Activated naive CD4-positive, alpha-beta T cell treated with anti-CD3 and anti-CD28 coated beads for 36 hours (primary cell): ENCODE measurements at regions not wholly inside any gene's neighbourhood (a gene's known extent, or its start where the extent isn't known, plus 50 kb on each side); places are given as distances from the start of the nearest gene placed in this dataset.
A peak's percentile ranks its signal among the peaks of the same experiment; 100 is the strongest.
"Not testable (repeated sequence)": the region's sequence is repeated elsewhere in the genome, so short reads cannot be mapped to it uniquely, and the experiment has no call there.

Experiments
- CTCF ChIA-PET: fragments of 350-600 bp; sonication (Branson Sonifier 250); formaldehyde crosslinking; loops from one replicate; lab custom pipeline; 2021; ENCODE audit warnings: antibody characterized with exemption; lab: Charles Lee
- DNase-seq: peaks from one replicate; pipeline ENCODE4 v3.0.0-alpha.2; 2020
- H3K27ac Mint-ChIP-seq: one replicate; pipeline ENCODE4 v1.8.0; 2021; ENCODE audit warnings: mild to moderate bottlenecking, mixed read lengths
- H3K27me3 Mint-ChIP-seq: one replicate; pipeline ENCODE4 v1.8.0; 2021; ENCODE audit warnings: low read depth, mixed read lengths
- H3K36me3 Mint-ChIP-seq: one replicate; pipeline ENCODE4 v1.8.0; 2021; ENCODE audit warnings: low read depth, mixed read lengths
- H3K4me1 Mint-ChIP-seq: one replicate; pipeline ENCODE4 v1.8.0; 2021; ENCODE audit warnings: low read depth, mixed read lengths
- H3K4me3 Mint-ChIP-seq: one replicate; pipeline ENCODE4 v1.8.0; 2021; ENCODE audit warnings: mild to moderate bottlenecking, moderate library complexity, mixed read lengths
- H3K9me3 Mint-ChIP-seq: one replicate; pipeline ENCODE4 v1.8.0; 2021; ENCODE audit warnings: mixed read lengths
- intact Hi-C: fragments of 100-400 bp; cut with micrococcal nuclease; formaldehyde crosslinking; loops from one replicate; pipeline ENCODE4 v1.15.1; 2023

- Mint-ChIP-seq H3K4me1 (peaks cover 6% of the 10 kb centered on the region), H3K27me3 (no peaks in the 10 kb centered on the region), H3K4me3 (no peak overlapping the region), H3K36me3 (peaks cover 3% of the 10 kb centered on the region), H3K27ac (no peak overlapping the region), H3K9me3 (peaks cover 20% of the 10 kb centered on the region)
- CTCF ChIA-PET, result interaction anchor here (1.5 kb wide), 1 partner anchor 35 kb away, joined by 3 read pairs; no protein-coding TSS in a partner anchor
- intact Hi-C loops, result no loop called here
- no peak for DNase-seq
These were observed 86.1 kb upstream of the EZR start for GRCh38 chr6:158905277-158905676.

GRCh38 chr6:158903801-158904200 is 84.6 kb upstream of the EZR start:
- DNase-seq, result no peak
- Mint-ChIP-seq H3K4me3 (no peak overlapping the region), H3K4me1 (no peaks in the 10 kb centered on the region), H3K36me3 (peaks cover 3% of the 10 kb centered on the region), H3K9me3 (peaks cover 20% of the 10 kb centered on the region), H3K27me3 (no peaks in the 10 kb centered on the region), H3K27ac (no peak overlapping the region)
- CTCF ChIA-PET, result interaction anchor here (0.6 to 1.4 kb wide), 2 partner anchors 14 to 555 kb away, joined by 3 read pairs; no protein-coding TSS in a partner anchor
- intact Hi-C loops, result no loop called here

DNA sequence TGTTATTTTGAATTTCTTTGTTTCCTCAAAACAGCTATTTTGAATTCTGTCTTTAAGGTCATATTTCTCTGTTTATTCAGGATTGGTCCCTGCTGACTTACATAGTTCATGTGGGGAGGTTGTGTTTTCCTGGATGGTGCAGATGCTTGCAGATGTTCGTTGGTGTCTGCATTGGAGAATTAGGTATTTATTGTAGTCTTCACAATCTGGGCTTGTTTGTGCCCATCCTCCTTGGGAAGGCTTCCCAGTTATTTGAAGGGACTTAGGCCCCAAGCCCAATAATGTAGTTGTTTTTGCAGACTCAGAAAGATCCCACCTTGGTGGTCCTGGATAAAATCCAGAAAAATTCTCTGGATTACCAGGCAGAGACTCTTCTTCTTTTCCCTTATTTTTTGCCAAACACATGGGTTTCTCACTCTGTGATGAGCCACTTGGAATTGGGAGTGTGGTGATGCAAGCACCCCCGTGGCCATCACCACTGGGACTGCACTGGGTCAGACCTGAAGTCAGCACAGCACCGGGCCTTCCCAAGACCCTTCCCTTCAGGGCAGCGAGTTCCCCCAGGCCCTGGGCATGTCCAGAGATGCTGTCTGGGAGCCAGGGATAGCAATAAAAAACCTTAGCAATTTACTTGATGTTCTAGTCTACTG is 81.6 kb upstream of the EZR start:
- no peaks in the 10 kb centered on the region for H3K4me1 Mint-ChIP-seq
- peaks cover 10% of the 10 kb centered on the region for H3K9me3 Mint-ChIP-seq
- H3K27ac Mint-ChIP-seq, result no peak overlapping the region
- H3K36me3 Mint-ChIP-seq, result peaks cover 1% of the 10 kb centered on the region
- H3K27me3 Mint-ChIP-seq, result no peaks in the 10 kb centered on the region
- intact Hi-C loops, result no loop called here
- CTCF ChIA-PET, result no interaction called here
- H3K4me3 Mint-ChIP-seq, result no peak overlapping the region
- DNase-seq, result no peak

DNA sequence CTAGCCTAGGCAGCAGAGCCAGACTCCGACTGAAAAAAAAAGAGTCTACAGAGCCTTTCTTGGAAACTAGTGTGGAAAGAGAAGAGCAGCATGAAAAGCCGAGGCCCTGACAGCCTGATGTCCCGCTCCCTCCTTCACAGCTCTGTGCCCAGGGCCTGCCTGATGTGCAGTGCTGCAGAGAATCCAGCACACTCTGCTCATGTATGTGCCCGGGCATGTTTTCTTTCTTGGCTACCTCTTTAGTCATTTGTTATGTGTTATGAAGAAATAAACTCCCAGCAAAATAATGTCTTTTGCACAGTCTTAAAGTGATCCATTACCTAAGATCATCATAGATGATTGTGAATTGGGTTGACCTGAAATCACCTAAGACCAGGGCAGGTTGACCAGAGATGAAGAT is 78.1 kb upstream of the EZR start:
- CTCF ChIA-PET, result no interaction called here
- Mint-ChIP-seq H3K4me3 (no peak overlapping the region), H3K9me3 (no peaks in the 10 kb centered on the region), H3K27me3 (no peaks in the 10 kb centered on the region), H3K36me3 (no peaks in the 10 kb centered on the region), H3K4me1 (no peaks in the 10 kb centered on the region), H3K27ac (no peak overlapping the region)
- DNase-seq, result no peak
- intact Hi-C loops, result no loop called here

DNA sequence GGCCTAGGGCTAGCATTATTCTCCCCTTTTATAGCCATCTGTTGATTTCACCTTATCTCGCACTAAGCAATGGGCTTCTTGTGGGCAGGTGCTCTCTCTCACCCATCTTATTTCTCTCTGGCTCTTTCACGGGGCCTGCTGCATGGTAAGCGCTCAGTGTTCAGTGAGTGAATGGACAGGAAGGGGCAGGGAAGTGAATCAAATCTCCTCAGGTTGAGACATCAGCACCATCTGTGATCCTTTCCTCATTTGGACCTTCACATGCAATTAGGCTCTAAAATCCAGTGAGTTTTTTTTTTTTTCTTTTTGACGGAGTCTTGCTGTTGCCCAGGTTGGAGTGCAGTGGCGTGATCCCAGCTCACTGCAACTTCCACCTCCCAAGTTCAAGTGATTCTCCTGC is 76.5 kb upstream of the EZR start:
- H3K27me3 Mint-ChIP-seq, result no peaks in the 10 kb centered on the region
- no peaks in the 10 kb centered on the region for H3K9me3 Mint-ChIP-seq
- no peaks in the 10 kb centered on the region for H3K4me1 Mint-ChIP-seq
- no peak overlapping the region for H3K4me3 Mint-ChIP-seq
- H3K36me3 Mint-ChIP-seq, result no peaks in the 10 kb centered on the region
- CTCF ChIA-PET, result interaction anchor here (1.0 to 1.3 kb wide), 2 partner anchors 46 to 102 kb away, joined by 3 read pairs; no protein-coding TSS in a partner anchor
- intact Hi-C loops, result no loop called here
- DNase-seq, result no peak
- H3K27ac Mint-ChIP-seq, result no peak overlapping the region

DNA sequence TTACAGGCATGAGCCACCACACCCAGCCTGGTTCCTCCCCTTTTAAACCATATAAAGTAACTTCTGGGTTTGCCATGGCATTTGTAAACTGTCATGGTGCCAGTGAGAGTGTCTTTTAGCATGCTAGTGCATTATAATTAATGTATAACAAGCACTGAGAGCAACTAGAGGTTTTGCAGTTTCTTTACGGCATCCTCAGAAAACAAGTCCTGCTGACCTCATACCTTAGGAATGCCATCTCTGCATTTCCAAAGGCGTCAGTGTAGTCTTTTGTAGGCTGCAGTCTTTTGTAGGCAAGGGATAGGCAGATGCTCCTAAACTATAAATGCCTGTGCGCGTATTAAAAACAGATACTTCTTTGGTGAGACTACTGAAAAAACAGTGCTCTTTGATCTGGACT is 75.0 kb upstream of the EZR start:
- H3K9me3 Mint-ChIP-seq, result no peaks in the 10 kb centered on the region
- intact Hi-C loops, result no loop called here
- CTCF ChIA-PET, result no interaction called here
- H3K27me3 Mint-ChIP-seq, result no peaks in the 10 kb centered on the region
- H3K27ac Mint-ChIP-seq, result no peak overlapping the region
- DNase-seq, result no peak
- H3K4me1 Mint-ChIP-seq, result no peaks in the 10 kb centered on the region
- no peaks in the 10 kb centered on the region for H3K36me3 Mint-ChIP-seq
- H3K4me3 Mint-ChIP-seq, result no peak overlapping the region

- intact Hi-C loops, result no loop called here
These were observed 73.1 kb upstream of the EZR start for GRCh38 chr6:158892266-158892665.

DNA sequence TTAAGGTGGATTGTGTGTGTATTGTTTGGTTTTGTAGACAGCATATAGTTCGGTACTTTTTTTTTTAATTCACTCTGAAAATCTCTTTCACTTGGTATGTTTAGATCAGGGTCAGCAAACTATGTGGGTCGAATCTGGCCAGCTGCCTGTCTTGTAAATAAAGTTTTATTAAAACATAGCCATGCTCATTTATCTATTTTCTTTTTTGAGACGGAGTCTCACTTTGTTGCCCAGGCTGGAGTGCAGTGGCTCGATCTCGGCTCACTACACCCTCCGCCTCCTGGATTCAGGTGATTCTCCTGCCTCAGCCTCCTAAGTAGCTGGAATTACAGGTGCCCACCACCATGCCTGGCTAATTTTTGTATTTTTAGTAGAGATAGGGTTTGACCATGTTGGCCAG is 72.4 kb upstream of the EZR start:
- H3K4me1 Mint-ChIP-seq, H3K27ac Mint-ChIP-seq, CTCF ChIA-PET, intact Hi-C loops, H3K4me3 Mint-ChIP-seq, H3K27me3 Mint-ChIP-seq, H3K36me3 Mint-ChIP-seq, DNase-seq, H3K9me3 Mint-ChIP-seq: not testable (repeated sequence)

More at GRCh38 chr6:158892266-158892665, 73.1 kb upstream of the EZR start:
- CTCF ChIA-PET, result no interaction called here
- H3K9me3 Mint-ChIP-seq, result no peaks in the 10 kb centered on the region
- H3K4me3 Mint-ChIP-seq, result no peak overlapping the region
- H3K27ac Mint-ChIP-seq, result no peak overlapping the region
- no peak for DNase-seq
- H3K36me3 Mint-ChIP-seq, result no peaks in the 10 kb centered on the region
- H3K4me1 Mint-ChIP-seq, result no peaks in the 10 kb centered on the region
- no peaks in the 10 kb centered on the region for H3K27me3 Mint-ChIP-seq

- H3K36me3 Mint-ChIP-seq, H3K4me1 Mint-ChIP-seq, intact Hi-C loops, DNase-seq, H3K4me3 Mint-ChIP-seq, H3K9me3 Mint-ChIP-seq, H3K27me3 Mint-ChIP-seq, H3K27ac Mint-ChIP-seq, CTCF ChIA-PET: not testable (repeated sequence)
These were observed 69.0 kb upstream of the EZR start for GRCh38 chr6:158888171-158888570.

DNA sequence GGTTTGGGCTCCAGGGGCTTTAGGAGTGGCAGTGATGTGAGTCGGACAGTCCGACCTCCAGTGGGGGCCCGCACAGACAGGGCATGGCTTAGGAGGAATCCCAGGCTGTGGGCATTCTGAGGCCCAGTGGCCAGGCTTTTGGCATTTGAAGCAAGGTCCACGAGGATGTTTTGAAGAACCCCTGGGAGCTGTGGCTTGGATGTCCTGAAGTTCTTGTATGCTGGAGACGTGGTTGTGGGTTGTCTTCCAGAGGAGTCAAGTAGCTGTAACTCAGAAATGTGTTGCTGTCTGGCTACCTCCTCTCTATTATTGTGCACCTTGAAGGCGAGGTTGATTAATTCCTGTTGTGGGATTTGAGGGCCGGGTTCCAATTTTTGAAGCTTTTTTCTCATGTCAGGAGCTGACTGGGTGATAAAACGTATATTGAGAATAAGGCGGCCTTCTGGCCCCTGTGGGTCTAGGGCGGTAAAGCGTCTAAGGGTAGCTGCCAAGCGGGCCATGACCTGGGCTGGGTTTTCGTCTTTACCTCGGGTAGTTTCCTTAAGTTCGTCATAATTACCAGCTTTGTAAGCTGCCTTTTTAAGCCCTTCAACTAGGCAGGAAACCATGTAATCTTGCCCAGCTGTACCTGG is 67.3 kb upstream of the EZR start:
- H3K4me3 Mint-ChIP-seq, DNase-seq, H3K9me3 Mint-ChIP-seq, H3K27ac Mint-ChIP-seq, H3K27me3 Mint-ChIP-seq, intact Hi-C loops, H3K36me3 Mint-ChIP-seq, H3K4me1 Mint-ChIP-seq: not testable (repeated sequence)
- CTCF ChIA-PET, result interaction anchor here (1.1 kb wide), 1 partner anchor 75 kb away, joined by 3 read pairs; no protein-coding TSS in a partner anchor

DNA sequence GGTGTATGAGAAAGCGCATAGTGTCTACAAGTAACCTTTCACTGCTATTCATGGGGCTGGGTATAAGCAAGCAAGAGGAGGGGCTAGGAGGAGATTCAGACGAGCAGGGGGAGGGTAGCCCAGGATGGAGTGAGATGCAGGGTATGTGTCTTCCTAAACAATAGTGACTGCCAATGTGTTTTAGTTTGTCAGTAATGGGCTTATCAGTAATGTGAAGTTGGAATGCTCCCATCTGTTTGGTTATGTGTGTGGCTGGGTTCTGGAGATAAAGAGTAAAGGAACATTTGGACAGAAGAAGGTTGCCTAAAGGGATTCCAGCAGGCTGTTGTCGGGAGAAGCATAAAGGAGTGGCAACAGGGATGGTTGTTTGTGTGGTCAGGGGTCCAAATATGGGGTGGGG is 62.7 kb upstream of the EZR start:
- CTCF ChIA-PET, DNase-seq, H3K4me3 Mint-ChIP-seq, intact Hi-C loops, H3K27me3 Mint-ChIP-seq, H3K36me3 Mint-ChIP-seq, H3K27ac Mint-ChIP-seq, H3K9me3 Mint-ChIP-seq: not testable (repeated sequence)
- H3K4me1 Mint-ChIP-seq, result peaks cover 13% of the 10 kb centered on the region

GRCh38 chr6:158881276-158881675 is 62.1 kb upstream of the EZR start:
- H3K4me1 Mint-ChIP-seq, result peaks cover 13% of the 10 kb centered on the region
- H3K4me3 Mint-ChIP-seq, H3K9me3 Mint-ChIP-seq, DNase-seq, H3K27ac Mint-ChIP-seq, intact Hi-C loops, H3K36me3 Mint-ChIP-seq, H3K27me3 Mint-ChIP-seq, CTCF ChIA-PET: not testable (repeated sequence)

GRCh38 chr6:158879180-158879579 is 60.0 kb upstream of the EZR start:
- intact Hi-C loops, result loop anchor here (1.0 kb wide), 1 partner anchor 9 kb away; no protein-coding TSS in a partner anchor
- CTCF ChIA-PET, result interaction anchor here (0.7 kb wide), 1 partner anchor 225 kb away, joined by 4 read pairs; no protein-coding TSS in a partner anchor

More at GRCh38 chr6:158879180-158879579, 60.0 kb upstream of the EZR start:
- no peaks in the 10 kb centered on the region for H3K36me3 Mint-ChIP-seq
- H3K4me1 Mint-ChIP-seq, result peaks cover 13% of the 10 kb centered on the region
- H3K9me3 Mint-ChIP-seq, result peaks cover 8% of the 10 kb centered on the region
- no peak overlapping the region for H3K27ac Mint-ChIP-seq
- H3K4me3 Mint-ChIP-seq, result no peak overlapping the region
- DNase-seq, result peak; percentile 74
- no peaks in the 10 kb centered on the region for H3K27me3 Mint-ChIP-seq
